Esophagus muscularis mucosa (tissue), 2 donors: ENCODE measurements at regions not wholly inside any gene's neighbourhood (a gene's known extent, or its start where the extent isn't known, plus 50 kb on each side); places are given as distances from the start of the nearest gene placed in this dataset.

Experiments used
- EP300 ChIP-seq: sonication (generic); formaldehyde crosslinking; IDR thresholded peaks from one replicate; pipeline ENCODE4 v1.6.1; 2017; ENCODE audit warnings: antibody characterized with exemption
- POLR2A ChIP-seq: fragments of 450-650 bp; IDR thresholded peaks from one replicate; pipeline ENCODE4 v1.6.1; 2017; ENCODE audit warnings: antibody characterized with exemption, moderate library complexity, mild to moderate bottlenecking, low read depth

- TF ChIP-seq EP300 = no peak
- TF ChIP-seq POLR2A = no peak
These were observed 432.7 kb upstream of the HNRNPA3 start for GRCh38 chr2:176779917-176780316.
